ENCODE measurements at regions not wholly inside any gene's neighbourhood (a gene's known extent, or its start where the extent isn't known, plus 50 kb on each side); places are given as distances from the start of the nearest gene placed in this dataset.

DNA sequence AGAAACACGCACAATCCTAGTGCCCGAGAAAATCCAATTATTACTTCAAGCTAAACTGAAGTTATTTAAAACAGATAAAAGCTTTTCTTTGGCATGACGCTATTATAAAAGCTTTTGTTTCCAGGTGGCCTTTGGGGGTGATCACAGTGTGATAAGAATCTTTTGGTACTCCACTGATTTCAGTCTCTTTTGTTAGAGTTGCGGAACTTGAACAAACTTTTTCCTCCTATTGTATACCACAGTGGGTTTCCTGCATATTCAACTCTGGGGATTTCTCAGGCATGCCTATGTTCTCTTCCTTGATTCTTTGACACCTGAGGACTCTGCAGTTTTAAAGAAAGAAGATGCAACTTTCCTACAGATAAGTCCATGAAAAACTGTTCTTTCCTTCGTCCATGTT is 99.7 kb upstream of the PITRM1 start:
- no peak for TF ChIP-seq POLR2AphosphoS5 (IDR thresholded peaks at IDR 0.05)
- no peak for TF ChIP-seq EP300 (IDR thresholded peaks at IDR 0.05)
- TF ChIP-seq, protein P1, sequence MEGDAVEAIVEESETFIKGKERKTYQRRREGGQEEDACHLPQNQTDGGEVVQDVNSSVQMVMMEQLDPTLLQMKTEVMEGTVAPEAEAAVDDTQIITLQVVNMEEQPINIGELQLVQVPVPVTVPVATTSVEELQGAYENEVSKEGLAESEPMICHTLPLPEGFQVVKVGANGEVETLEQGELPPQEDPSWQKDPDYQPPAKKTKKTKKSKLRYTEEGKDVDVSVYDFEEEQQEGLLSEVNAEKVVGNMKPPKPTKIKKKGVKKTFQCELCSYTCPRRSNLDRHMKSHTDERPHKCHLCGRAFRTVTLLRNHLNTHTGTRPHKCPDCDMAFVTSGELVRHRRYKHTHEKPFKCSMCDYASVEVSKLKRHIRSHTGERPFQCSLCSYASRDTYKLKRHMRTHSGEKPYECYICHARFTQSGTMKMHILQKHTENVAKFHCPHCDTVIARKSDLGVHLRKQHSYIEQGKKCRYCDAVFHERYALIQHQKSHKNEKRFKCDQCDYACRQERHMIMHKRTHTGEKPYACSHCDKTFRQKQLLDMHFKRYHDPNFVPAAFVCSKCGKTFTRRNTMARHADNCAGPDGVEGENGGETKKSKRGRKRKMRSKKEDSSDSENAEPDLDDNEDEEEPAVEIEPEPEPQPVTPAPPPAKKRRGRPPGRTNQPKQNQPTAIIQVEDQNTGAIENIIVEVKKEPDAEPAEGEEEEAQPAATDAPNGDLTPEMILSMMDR (IDR thresholded peaks at IDR 0.05) = no peak
- TF ChIP-seq POLR2A (IDR thresholded peaks at IDR 0.05) = no peak
- Histone ChIP-seq H3K27ac (no peak overlapping the region), H3K9me3 (no peaks in the 10 kb centered on the region), H3K36me3 (no peaks in the 10 kb centered on the region), H3K4me3 (no peak overlapping the region), H3K4me1 (no peaks in the 10 kb centered on the region), H3K27me3 (no peaks in the 10 kb centered on the region)
- no peak for DNase-seq (ENCODE audit: low spot score in 2 of 2)
- 76% methylated on average over 5 of the region's 5 CpGs for WGBS

DNA sequence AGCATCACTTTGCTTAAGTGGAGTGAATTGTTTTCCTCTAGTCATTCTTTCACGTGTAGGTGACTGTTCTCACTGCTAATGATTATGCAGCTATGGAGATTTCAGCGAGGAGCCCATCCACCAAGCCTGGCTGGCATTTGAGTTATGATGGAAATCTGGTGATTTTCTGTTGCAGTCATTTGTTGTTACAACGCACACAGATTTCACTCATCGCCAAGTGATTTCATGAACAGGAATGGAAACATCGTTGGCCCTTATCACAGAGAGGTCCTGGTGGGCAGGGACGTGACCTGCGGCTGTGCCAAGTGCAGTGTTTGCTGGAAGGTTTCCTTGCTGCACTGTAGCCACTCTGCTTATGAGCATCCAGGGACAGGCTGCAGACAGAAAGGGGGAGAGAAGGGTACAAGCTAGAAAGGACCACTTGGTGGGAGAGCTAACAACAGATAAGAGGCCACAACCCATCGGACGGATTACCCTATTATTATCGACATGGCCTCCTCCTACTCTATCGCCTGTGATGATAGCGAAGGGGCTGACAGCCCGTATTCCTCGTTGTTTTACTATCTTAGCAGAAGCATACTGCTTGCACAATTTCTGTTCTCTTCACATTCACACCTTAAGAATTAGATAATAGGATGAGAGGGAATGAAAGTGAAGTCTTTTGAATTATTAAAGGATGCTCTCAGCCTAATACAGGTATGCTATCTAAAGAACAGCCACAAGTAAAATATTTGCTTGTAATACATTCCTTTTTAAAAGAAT is 99.0 kb upstream of the PITRM1 start:
- H3K36me3 ChIP-seq = no peaks in the 10 kb centered on the region
- WGBS = 81% methylated on average over 14 of the region's 14 CpGs
- H3K9me3 ChIP-seq = no peaks in the 10 kb centered on the region
- H3K27ac ChIP-seq = no peak overlapping the region
- no peaks in the 10 kb centered on the region for H3K27me3 ChIP-seq
- no peak for TF ChIP-seq POLR2A (IDR thresholded peaks at IDR 0.05)
- TF ChIP-seq, protein P1 (IDR thresholded peaks at IDR 0.05) = no peak
- TF ChIP-seq EP300 (IDR thresholded peaks at IDR 0.05) = no peak
- no peak for TF ChIP-seq POLR2AphosphoS5 (IDR thresholded peaks at IDR 0.05)
- no peaks in the 10 kb centered on the region for H3K4me1 ChIP-seq
- peak in 1 of 2 donors; percentile 29 for DNase-seq (ENCODE audit: low spot score in 2 of 2)
- no peak overlapping the region for H3K4me3 ChIP-seq

DNA sequence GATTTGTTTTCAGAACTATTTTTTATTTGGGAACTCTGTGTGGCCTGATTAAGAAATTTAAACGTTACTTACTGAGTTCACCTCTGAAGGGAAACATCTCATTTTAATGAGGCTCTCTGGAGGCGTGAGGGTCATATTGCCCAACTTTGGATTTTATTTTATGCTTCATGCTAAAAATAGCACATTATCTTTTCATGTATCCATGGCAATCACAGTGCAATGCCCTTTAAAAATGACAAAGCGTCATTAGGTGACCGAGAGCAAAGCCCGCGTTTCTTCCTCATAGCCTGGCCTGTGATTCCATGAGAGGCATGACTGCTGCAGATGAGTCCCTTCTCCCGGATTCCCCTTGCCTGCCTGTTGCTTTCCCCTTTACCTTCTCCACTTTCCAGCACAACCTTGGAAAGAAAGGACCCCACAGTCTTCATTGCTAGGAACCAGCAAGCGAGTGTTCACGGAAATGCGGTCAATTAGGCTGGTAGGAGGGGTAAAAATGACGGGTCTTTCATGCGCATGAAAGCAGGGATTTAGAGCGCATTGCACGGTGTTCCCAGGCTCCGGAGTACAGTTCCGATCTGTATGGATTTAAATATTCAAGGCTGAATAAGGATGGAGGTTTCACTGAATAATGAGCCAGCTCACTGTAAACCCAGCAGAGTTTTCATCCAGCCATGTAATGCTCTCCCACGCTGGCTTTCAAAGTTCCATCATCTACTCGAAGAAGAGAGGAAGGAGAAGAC is 98.2 kb upstream of the PITRM1 start:
- H3K4me1 ChIP-seq = no peaks in the 10 kb centered on the region
- H3K27ac ChIP-seq = no peak overlapping the region
- no peaks in the 10 kb centered on the region for H3K36me3 ChIP-seq
- H3K27me3 ChIP-seq = no peaks in the 10 kb centered on the region
- no peak for DNase-seq (ENCODE audit: low spot score in 2 of 2)
- WGBS = 88% methylated on average over 18 of the region's 18 CpGs
- H3K9me3 ChIP-seq = no peaks in the 10 kb centered on the region
- TF ChIP-seq POLR2AphosphoS5 (IDR thresholded peaks at IDR 0.05) (no peak), EP300 (IDR thresholded peaks at IDR 0.05) (no peak), POLR2A (IDR thresholded peaks at IDR 0.05) (no peak)
- TF ChIP-seq, protein P1 (IDR thresholded peaks at IDR 0.05) = no peak
- no peak overlapping the region for H3K4me3 ChIP-seq

DNA sequence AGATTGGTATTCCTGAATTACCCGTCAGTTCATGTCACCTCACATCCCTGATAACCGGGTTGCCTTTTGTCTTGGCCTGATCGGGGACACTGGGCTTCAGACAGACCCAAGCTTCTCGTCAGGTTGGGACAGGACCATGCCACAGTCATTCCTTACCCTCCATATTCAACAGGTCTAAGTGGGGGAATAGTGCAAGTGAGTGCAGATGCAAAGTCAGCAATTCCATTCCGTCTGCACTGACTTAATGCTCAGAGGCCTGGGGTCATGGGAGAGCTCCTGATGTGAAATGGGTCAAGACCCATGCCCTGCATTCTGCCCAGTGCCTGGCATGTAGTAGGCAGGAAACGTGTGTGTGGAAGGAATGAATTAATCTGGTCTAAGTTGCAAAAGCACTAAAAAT is 95.4 kb upstream of the PITRM1 start:
- no peak for DNase-seq (ENCODE audit: low spot score in 2 of 2)
- H3K9me3 ChIP-seq = no peaks in the 10 kb centered on the region
- H3K4me1 ChIP-seq = no peaks in the 10 kb centered on the region
- H3K27ac ChIP-seq = no peak overlapping the region
- no peak overlapping the region for H3K4me3 ChIP-seq
- TF ChIP-seq, protein P1 (IDR thresholded peaks at IDR 0.05) = no peak
- TF ChIP-seq EP300 (IDR thresholded peaks at IDR 0.05) (no peak), POLR2AphosphoS5 (IDR thresholded peaks at IDR 0.05) (no peak), POLR2A (IDR thresholded peaks at IDR 0.05) (no peak)
- no peaks in the 10 kb centered on the region for H3K27me3 ChIP-seq
- WGBS = 66% methylated on average over 6 of the region's 6 CpGs
- no peaks in the 10 kb centered on the region for H3K36me3 ChIP-seq

- Histone ChIP-seq H3K27ac (no peak overlapping the region), H3K9me3 (no peaks in the 10 kb centered on the region), H3K4me1 (no peaks in the 10 kb centered on the region), H3K27me3 (no peaks in the 10 kb centered on the region), H3K36me3 (no peaks in the 10 kb centered on the region), H3K4me3 (no peak overlapping the region)
- DNase-seq (ENCODE audit: low spot score in 2 of 2) = peak in 1 of 2 donors; percentile 37
- WGBS = 73% methylated on average over 4 of the region's 4 CpGs
- TF ChIP-seq EP300 (IDR thresholded peaks at IDR 0.05) (no peak), POLR2AphosphoS5 (IDR thresholded peaks at IDR 0.05) (no peak), POLR2A (IDR thresholded peaks at IDR 0.05) (no peak)
- TF ChIP-seq, protein P1 (IDR thresholded peaks at IDR 0.05) = no peak
Measured at GRCh38 chr10:3265088-3265487, 92.5 kb upstream of the PITRM1 start.

Measured in suprapubic skin (tissue), 4 donors.